Stimulated activated naive B cell treated with anti-CD40 and anti-IgM and Interleukin-4, amounts not matched to agents 10 μg/mL and 1 μg/mL and 100 μg/mL, for 72 hours (primary cell): ENCODE measurements at regions not wholly inside any gene's neighbourhood (a gene's known extent, or its start where the extent isn't known, plus 50 kb on each side); places are given as distances from the start of the nearest gene placed in this dataset.
"Not testable (repeated sequence)": the region's sequence is repeated elsewhere in the genome, so short reads cannot be mapped to it uniquely, and the experiment has no call there.

Experiments used
- ATAC-seq, 2 donors: fragments of 150-1000 bp; cut with Tn5 transposase; replicated peaks; 2 replicates each; pipeline ENCODE4 v1.10.0; 2021; ENCODE audit warnings: moderate library complexity in 1 of 2
- DNase-seq: peaks from one replicate; pipeline ENCODE4 v3.0.0; 2021
- H3K27ac Mint-ChIP-seq: one replicate; pipeline ENCODE4 v1.8.0; 2022; ENCODE audit warnings: mild to moderate bottlenecking, mixed read lengths
- H3K27me3 Mint-ChIP-seq, 2 donors: one replicate each; pipeline ENCODE4 v1.8.0; 2022; ENCODE audit warnings: mixed read lengths in 2 of 2
- H3K36me3 Mint-ChIP-seq, 2 donors: one replicate each; pipeline ENCODE4 v1.8.0; 2022; ENCODE audit warnings: mixed read lengths in 2 of 2, mild to moderate bottlenecking in 1 of 2
- H3K4me1 Mint-ChIP-seq, 2 donors: one replicate each; pipeline ENCODE4 v1.8.0; 2022; ENCODE audit warnings: mixed read lengths in 2 of 2, mild to moderate bottlenecking in 1 of 2
- H3K4me3 Mint-ChIP-seq, 2 donors: one replicate each; pipeline ENCODE4 v1.8.0; 2022; ENCODE audit warnings: mild to moderate bottlenecking in 2 of 2, mixed read lengths in 2 of 2, moderate library complexity in 1 of 2
- H3K9me3 Mint-ChIP-seq, 2 donors: one replicate each; pipeline ENCODE4 v1.8.0; 2022; ENCODE audit warnings: mixed read lengths in 2 of 2, mild to moderate bottlenecking in 1 of 2

DNA sequence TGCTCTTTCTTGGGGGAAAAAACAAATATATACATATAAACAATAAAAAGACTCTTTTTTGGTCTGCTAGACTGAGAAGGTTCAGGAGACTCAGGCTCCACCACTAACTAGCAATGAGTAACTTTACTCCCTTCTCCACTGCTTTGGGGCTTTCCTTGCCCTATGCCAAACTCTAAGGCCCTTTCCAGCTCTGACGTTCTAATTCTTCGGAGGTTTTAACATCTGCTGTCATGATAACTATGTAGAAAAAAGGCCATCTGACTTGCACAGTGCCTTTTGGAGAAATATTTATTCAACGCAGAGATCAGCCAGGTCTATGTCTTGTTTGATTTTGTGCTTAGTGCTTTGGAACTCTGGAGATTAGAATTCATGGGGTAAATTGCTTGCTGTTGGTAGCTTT, 156.2 kb downstream of the TMCO5A start:
- Mint-ChIP-seq H3K27me3 (peaks cover 21 to 35% of the 10 kb centered on the region in 2 donors), H3K36me3 (peaks cover 2% of the 10 kb centered on the region in 2 donors), H3K9me3 (peaks cover 2 to 3% of the 10 kb centered on the region in 2 donors), H3K4me3 (no peak overlapping the region), H3K27ac (no peak overlapping the region), H3K4me1 (peaks cover 4 to 10% of the 10 kb centered on the region in 2 donors)
- DNase-seq (no peak), ATAC-seq (no peak)

DNA sequence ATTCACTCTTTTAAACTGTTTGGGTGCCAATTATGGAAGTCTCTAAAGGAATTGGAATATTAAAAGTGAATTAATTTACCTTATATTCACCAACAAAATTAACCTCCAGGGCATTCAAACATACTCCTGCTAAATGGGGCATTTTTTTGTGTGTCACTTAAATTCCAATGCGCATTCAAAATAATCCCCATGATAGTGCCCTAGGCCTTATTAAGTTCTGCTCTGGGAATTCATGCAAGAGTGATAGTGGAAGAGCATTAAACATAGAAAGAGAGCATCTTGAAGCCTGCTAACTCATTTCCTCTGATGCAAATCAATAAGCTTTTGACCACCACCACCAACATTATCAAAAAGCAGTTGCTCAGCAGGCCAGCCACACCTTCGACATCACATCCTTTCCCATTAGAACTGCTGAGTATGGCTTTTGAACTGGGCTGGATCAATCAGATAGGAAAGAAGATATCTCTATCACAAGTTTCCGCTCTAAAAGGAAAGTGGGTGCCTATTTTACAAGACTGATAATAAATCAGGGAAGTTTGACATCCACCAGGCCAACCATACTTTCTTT, 156.7 kb downstream of the TMCO5A start:
- peaks cover 20 to 33% of the 10 kb centered on the region in 2 donors for H3K27me3 Mint-ChIP-seq
- H3K4me1 Mint-ChIP-seq, result peaks cover 1 to 5% of the 10 kb centered on the region in 2 donors
- no peak overlapping the region for H3K27ac Mint-ChIP-seq
- H3K4me3 Mint-ChIP-seq, result no peak overlapping the region
- peaks cover 3 to 5% of the 10 kb centered on the region in 2 donors for H3K36me3 Mint-ChIP-seq
- ATAC-seq, result no peak
- no peak for DNase-seq
- H3K9me3 Mint-ChIP-seq, result peaks cover 5% of the 10 kb centered on the region in 2 donors

GRCh38 chr15:38093931-38094330, 158.7 kb upstream of the SPRED1 start:
- H3K4me3 Mint-ChIP-seq, result no peak overlapping the region
- ATAC-seq (peak in 1 of 2 donors; percentile 23), DNase-seq (no peak)
- no peak overlapping the region for H3K27ac Mint-ChIP-seq
- H3K4me1 Mint-ChIP-seq, result no peaks in the 10 kb centered on the region
- peaks cover 18 to 19% of the 10 kb centered on the region in 2 donors for H3K9me3 Mint-ChIP-seq
- H3K27me3 Mint-ChIP-seq, result peaks cover 26 to 37% of the 10 kb centered on the region in 2 donors
- H3K36me3 Mint-ChIP-seq, result peaks cover 8 to 13% of the 10 kb centered on the region in 2 donors

DNA sequence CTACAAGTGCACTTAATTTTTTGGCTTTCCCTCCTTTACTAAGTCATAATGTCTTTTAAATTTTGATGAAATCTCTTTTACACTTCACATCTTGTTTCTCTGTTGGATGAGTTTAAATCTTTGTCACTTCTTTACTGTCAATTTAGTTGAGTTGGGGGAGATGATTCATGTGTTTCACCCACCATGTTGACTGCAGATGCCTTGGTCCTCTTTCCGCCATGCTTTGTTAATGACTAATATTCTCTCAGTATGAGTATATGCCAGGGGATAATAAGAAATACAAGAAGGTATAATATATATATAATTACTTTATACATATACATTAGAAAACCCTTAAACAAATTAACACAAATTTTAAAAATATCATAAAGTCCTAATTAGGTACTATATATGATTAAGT, 149.7 kb upstream of the SPRED1 start:
- no peak for DNase-seq
- ATAC-seq, result no peak
- Mint-ChIP-seq H3K9me3 (peaks cover 2 to 4% of the 10 kb centered on the region in 2 donors), H3K27ac (no peak overlapping the region), H3K36me3 (peaks cover 0 to under 1% of the 10 kb centered on the region in 2 donors), H3K27me3 (peaks cover 36 to 46% of the 10 kb centered on the region in 2 donors), H3K4me1 (no peaks in the 10 kb centered on the region), H3K4me3 (no peak overlapping the region)

- no peak overlapping the region for H3K4me3 Mint-ChIP-seq
- H3K9me3 Mint-ChIP-seq, result peaks cover 0 to 3% of the 10 kb centered on the region in 2 donors
- ATAC-seq (no peak), DNase-seq (no peak)
- peaks cover 33 to 42% of the 10 kb centered on the region in 2 donors for H3K27me3 Mint-ChIP-seq
- no peak overlapping the region for H3K27ac Mint-ChIP-seq
- no peaks in the 10 kb centered on the region for H3K4me1 Mint-ChIP-seq
- no peaks in the 10 kb centered on the region for H3K36me3 Mint-ChIP-seq
These were observed 149.1 kb upstream of the SPRED1 start for GRCh38 chr15:38103564-38103963.

GRCh38 chr15:38111070-38111469, 141.6 kb upstream of the SPRED1 start:
- no peaks in the 10 kb centered on the region for H3K9me3 Mint-ChIP-seq
- H3K4me3 Mint-ChIP-seq, result no peak overlapping the region
- ATAC-seq (peak in 1 of 2 donors; percentile 36), DNase-seq (no peak)
- no peak overlapping the region for H3K27ac Mint-ChIP-seq
- H3K4me1 Mint-ChIP-seq, result peaks cover 3 to 7% of the 10 kb centered on the region in 2 donors
- H3K36me3 Mint-ChIP-seq, result no peaks in the 10 kb centered on the region
- peaks cover 8 to 16% of the 10 kb centered on the region in 2 donors for H3K27me3 Mint-ChIP-seq

DNA sequence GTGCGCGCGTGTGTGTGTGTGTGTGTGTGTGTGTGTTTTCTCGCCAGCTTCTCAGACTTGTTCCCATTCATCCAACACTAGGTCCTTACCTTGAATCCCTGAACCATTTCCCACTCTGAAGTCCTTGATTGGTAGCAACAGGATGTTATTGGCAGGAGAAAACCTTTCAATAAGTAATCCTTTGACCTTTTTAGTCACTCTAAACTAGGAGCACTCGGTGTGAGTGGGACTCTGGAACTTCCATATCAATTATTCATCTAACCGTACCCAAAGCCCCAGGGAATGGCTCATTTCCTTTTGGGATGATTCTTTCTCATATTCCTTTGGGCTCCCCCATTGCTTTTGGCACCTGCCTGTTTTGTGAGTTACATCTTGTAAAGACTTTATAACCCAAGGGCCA, 140.2 kb upstream of the SPRED1 start:
- ATAC-seq, result no peak
- Mint-ChIP-seq H3K9me3 (no peaks in the 10 kb centered on the region), H3K4me1 (peaks cover 3 to 7% of the 10 kb centered on the region in 2 donors), H3K27me3 (peaks cover 8 to 16% of the 10 kb centered on the region in 2 donors), H3K4me3 (no peak overlapping the region), H3K27ac (no peak overlapping the region), H3K36me3 (no peaks in the 10 kb centered on the region)
- no peak for DNase-seq

DNA sequence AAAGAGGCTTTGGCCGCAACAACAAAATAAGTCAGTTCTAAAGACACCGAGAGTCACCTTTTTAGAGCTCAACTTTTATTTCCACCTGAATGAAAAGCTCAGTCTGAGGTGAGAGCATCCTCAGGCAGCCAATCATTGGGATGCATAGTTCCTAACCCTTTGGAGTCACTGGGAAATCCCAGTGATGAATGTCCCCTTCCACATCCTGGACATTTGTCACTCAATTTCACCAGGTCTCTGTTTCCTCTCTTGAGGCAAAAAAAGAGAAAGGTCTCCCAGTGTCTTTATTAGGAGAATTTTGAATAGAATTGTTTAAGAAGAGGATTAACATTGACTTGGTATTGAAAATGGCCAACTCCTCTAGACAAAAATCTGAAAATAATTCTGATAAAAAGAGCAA, 137.5 kb upstream of the SPRED1 start:
- Mint-ChIP-seq H3K4me3 (no peak overlapping the region), H3K9me3 (peaks cover 0 to 2% of the 10 kb centered on the region in 2 donors), H3K36me3 (no peaks in the 10 kb centered on the region), H3K27ac (no peak overlapping the region), H3K27me3 (peaks cover 8 to 16% of the 10 kb centered on the region in 2 donors), H3K4me1 (peaks cover 7 to 8% of the 10 kb centered on the region in 2 donors)
- ATAC-seq (no peak), DNase-seq (no peak)

- Mint-ChIP-seq H3K27ac (no peak overlapping the region), H3K4me1 (peaks cover 0 to 7% of the 10 kb centered on the region in 2 donors), H3K9me3 (peaks cover 10 to 18% of the 10 kb centered on the region in 2 donors), H3K27me3 (peaks cover 26 to 28% of the 10 kb centered on the region in 2 donors), H3K4me3 (no peak overlapping the region), H3K36me3 (peaks cover 2 to 5% of the 10 kb centered on the region in 2 donors)
- ATAC-seq (no peak), DNase-seq (no peak)
These were observed 134.9 kb upstream of the SPRED1 start for GRCh38 chr15:38117781-38118180.

GRCh38 chr15:38119865-38120264, 132.8 kb upstream of the SPRED1 start:
- H3K27me3 Mint-ChIP-seq, result peaks cover 16 to 29% of the 10 kb centered on the region in 2 donors
- not testable (repeated sequence) for H3K36me3 Mint-ChIP-seq, H3K4me1 Mint-ChIP-seq, H3K27ac Mint-ChIP-seq, H3K4me3 Mint-ChIP-seq
- peak in 1 of 2 donors; percentile 63 for ATAC-seq
- peaks cover 10 to 20% of the 10 kb centered on the region in 2 donors for H3K9me3 Mint-ChIP-seq
- peak; percentile 11 for DNase-seq

- H3K4me1 Mint-ChIP-seq, result peaks cover 18 to 22% of the 10 kb centered on the region in 2 donors
- no peak overlapping the region for H3K4me3 Mint-ChIP-seq
- H3K27me3 Mint-ChIP-seq, result peaks cover 8 to 24% of the 10 kb centered on the region in 2 donors
- H3K27ac Mint-ChIP-seq, result no peak overlapping the region
- ATAC-seq, result no peak
- peaks cover 3 to 4% of the 10 kb centered on the region in 2 donors for H3K9me3 Mint-ChIP-seq
- DNase-seq, result no peak
- H3K36me3 Mint-ChIP-seq, result no peaks in the 10 kb centered on the region
These were observed 125.3 kb upstream of the SPRED1 start for GRCh38 chr15:38127306-38127771.

DNA sequence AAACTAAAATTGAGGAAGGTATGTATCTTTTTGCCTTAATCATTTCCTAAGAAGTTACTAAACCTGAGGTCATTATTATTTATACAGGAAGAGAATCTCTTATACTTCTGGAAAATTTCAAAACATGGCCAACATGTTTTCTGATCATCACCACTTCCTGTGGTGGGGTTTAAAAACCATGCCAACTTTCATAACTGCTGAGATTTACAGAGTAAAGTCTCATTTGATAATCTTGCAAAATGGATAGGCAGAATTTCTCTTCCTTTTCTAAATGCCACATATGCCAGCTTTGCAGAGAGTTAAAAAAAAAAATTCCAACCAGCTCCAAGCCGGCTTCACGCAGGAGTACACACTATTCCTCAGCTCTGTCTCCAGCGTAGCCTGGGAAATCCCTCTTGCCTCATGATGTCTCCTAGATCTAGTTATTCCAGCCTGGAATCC, 124.3 kb upstream of the SPRED1 start:
- no peak overlapping the region for H3K4me3 Mint-ChIP-seq
- H3K4me1 Mint-ChIP-seq, result peaks cover 18 to 22% of the 10 kb centered on the region in 2 donors
- H3K9me3 Mint-ChIP-seq, result no peaks in the 10 kb centered on the region
- H3K27ac Mint-ChIP-seq, result no peak overlapping the region
- ATAC-seq (no peak), DNase-seq (no peak)
- no peaks in the 10 kb centered on the region for H3K36me3 Mint-ChIP-seq
- peaks cover 5 to 17% of the 10 kb centered on the region in 2 donors for H3K27me3 Mint-ChIP-seq

DNA sequence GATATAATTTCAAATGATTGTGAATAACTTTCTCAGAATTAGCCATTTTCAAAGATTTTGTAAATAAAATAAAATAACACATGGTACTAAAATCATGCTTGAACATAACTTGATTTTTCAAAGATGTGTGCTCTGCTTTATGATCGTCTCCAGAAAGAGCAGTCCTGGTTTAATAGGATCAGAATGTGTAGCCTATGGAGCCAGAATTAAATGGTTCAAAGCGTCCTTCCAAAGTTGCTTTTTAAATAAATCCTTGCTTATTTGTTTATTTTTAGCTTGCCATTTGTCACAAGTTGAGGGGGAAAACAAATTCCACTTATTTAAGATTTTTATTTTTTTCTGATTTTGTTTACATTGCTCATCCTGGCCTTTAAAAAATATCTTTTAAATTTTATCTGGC, 123.7 kb upstream of the SPRED1 start:
- H3K4me3 Mint-ChIP-seq, result no peak overlapping the region

GRCh38 chr15:38129531-38130204, 123.0 kb upstream of the SPRED1 start:
- peak; percentile 88 to 89 for ATAC-seq
- Mint-ChIP-seq H3K9me3 (no peaks in the 10 kb centered on the region), H3K36me3 (no peaks in the 10 kb centered on the region), H3K4me1 (peaks cover 18 to 22% of the 10 kb centered on the region in 2 donors), H3K27me3 (peaks cover 8 to 18% of the 10 kb centered on the region in 2 donors), H3K27ac (peak overlapping the region; percentile 9), H3K4me3 (peak overlapping the region; percentile 52 to 54)
- DNase-seq, result peak; percentile 23

More for the DNA sequence above, 123.7 kb upstream of the SPRED1 start:
- Mint-ChIP-seq H3K27ac (no peak overlapping the region), H3K27me3 (peaks cover 5 to 17% of the 10 kb centered on the region in 2 donors), H3K9me3 (no peaks in the 10 kb centered on the region), H3K36me3 (no peaks in the 10 kb centered on the region), H3K4me1 (peaks cover 18 to 22% of the 10 kb centered on the region in 2 donors)
- ATAC-seq, result no peak
- no peak for DNase-seq

DNA sequence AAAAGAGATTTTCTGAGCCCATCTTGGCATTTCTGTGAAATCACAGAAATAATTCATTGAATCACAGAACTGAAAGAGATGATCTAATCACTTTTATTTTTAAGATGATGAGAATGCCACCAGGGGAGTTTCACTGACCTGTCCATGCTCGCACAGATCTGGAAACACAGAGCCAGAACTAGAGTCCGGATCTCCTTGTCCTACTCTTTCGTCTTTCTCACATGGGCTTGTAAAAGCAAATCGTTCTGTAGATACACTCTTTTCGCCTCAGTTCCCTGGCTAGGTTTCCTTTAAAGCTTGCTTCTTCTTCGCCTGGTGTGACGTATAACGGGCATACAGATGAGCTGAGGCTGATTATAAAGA, 122.5 kb upstream of the SPRED1 start:
- peaks cover 11 to 23% of the 10 kb centered on the region in 2 donors for H3K27me3 Mint-ChIP-seq
- H3K4me1 Mint-ChIP-seq, result peaks cover 18 to 22% of the 10 kb centered on the region in 2 donors
- no peaks in the 10 kb centered on the region for H3K36me3 Mint-ChIP-seq
- H3K27ac Mint-ChIP-seq, result peak overlapping the region; percentile 9
- no peak for DNase-seq
- no peaks in the 10 kb centered on the region for H3K9me3 Mint-ChIP-seq
- H3K4me3 Mint-ChIP-seq, result peak overlapping the region; percentile 52 to 54
- peak; percentile 55 for ATAC-seq
